ENCODE measurements at regions not wholly inside any gene's neighbourhood (a gene's known extent, or its start where the extent isn't known, plus 50 kb on each side); places are given as distances from the start of the nearest gene placed in this dataset.
A peak's percentile ranks its signal among the peaks of the same experiment; 100 is the strongest.
"Not testable (repeated sequence)": the region's sequence is repeated elsewhere in the genome, so short reads cannot be mapped to it uniquely, and the experiment has no call there.

DNA sequence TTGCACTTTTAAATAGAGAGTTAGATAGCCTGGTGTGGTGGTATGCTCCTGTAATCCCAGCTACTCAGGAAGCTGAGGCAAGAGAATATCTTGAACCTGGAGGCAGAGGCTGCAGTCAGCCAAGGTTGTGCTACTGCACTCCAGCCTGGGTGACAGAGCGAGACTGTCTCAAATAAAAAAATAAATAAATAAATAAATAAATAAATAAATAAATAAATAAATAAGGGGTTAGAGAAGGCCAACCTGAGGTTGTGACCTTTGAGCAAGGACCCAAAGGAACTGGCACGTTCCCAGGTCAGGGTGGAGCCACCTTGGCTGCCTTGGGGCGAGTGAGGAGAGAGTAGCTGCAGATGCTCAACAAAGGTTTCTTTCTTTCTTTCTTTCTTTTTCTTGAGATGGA is 65.3 kb upstream of the TENM4 start:
- DNase-seq = no peak
- TF ChIP-seq GATA1 (IDR thresholded peaks at IDR 0.05; ENCODE audit: low read depth, low read length) (no peak), POLR2A (IDR thresholded peaks at IDR 0.05; ENCODE audit: low read length) (no peak)

DNA sequence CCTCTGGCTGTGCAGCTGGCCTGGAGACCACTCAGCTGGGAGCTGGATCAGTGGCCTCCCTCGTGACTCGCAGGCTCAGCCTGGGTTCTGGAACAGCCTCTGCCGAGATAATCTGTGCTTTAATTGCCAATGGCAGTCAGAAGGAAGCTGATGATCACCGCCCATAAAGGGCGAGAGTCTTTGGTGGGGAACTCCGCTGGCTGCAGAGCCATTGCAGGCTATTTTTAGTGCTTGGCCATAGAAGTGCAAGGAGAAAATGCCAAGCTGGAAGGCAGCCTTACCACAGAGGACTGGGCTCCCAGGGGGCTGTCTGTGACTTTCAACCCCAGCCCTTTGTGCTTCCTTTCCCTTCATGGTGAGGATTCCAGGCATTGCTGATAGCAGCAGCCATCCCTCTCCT is 62.2 kb upstream of the TENM4 start:
- TF ChIP-seq POLR2A (IDR thresholded peaks at IDR 0.05; ENCODE audit: low read length) (no peak), GATA1 (IDR thresholded peaks at IDR 0.05; ENCODE audit: low read depth, low read length) (no peak)
- DNase-seq = no peak

DNA sequence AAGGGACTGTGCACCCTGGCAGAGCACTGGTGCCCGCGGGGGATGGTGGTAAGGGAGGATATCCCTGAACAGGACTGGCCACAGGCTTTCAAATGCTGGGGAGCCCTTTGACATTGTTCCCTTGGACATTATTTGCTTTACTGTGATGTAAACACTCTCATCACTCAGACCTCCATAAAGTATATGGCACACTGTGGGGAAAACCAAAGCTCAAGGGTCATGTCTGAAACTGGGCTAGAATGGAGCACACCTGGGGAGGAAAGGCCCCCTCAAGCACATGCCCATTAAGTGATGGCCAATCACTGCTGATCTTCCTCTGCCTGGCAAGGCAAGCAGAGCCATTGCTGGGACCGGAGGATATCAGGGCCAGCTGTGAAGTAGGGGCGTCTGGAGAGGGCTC is 60.9 kb upstream of the TENM4 start:
- TF ChIP-seq POLR2A (IDR thresholded peaks at IDR 0.05; ENCODE audit: low read length) (no peak), GATA1 (IDR thresholded peaks at IDR 0.05; ENCODE audit: low read depth, low read length) (no peak)
- DNase-seq = no peak

DNA sequence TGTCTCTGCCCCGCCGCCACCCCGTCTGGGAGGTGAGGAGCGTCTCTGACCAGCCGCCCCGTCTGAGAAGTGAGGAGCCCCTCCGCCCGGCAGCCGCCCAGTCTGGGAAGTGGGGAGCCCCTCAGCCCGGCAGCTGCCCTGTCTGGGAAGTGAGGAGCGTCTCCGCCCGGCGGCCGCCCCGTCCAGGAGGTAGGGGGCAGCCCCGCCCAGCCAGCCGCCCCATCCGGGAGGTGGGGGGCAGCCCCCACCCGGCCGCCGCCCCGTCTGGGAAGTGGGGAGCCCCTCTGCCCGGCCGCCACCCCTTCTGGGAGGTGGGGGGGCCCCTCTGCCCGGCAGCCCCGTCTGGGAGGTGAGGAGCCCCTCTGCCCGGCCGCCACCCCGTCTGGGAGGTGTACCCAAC is 59.1 kb upstream of the TENM4 start:
- not testable (repeated sequence) for DNase-seq

DNA sequence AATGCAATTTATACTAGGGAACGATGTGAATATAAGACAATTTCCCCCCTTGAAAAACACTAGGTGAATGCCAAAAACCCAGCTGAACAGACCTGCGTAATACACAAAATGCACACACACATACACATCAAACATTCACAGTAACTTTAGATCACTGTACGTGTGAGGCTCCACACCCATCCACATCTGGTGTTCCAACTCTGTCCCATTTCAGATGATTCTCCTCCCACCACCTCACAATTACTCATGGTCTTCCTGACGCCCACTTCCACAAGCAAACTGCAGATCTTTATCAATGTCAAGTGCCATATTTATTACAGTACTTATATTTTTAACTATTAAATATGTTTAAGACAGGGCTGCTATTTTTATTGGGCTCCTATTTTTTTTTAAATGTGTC is 57.8 kb upstream of the TENM4 start:
- TF ChIP-seq POLR2A (IDR thresholded peaks at IDR 0.05; ENCODE audit: low read length) = no peak
- no peak for TF ChIP-seq GATA1 (IDR thresholded peaks at IDR 0.05; ENCODE audit: low read depth, low read length)
- no peak for DNase-seq

DNA sequence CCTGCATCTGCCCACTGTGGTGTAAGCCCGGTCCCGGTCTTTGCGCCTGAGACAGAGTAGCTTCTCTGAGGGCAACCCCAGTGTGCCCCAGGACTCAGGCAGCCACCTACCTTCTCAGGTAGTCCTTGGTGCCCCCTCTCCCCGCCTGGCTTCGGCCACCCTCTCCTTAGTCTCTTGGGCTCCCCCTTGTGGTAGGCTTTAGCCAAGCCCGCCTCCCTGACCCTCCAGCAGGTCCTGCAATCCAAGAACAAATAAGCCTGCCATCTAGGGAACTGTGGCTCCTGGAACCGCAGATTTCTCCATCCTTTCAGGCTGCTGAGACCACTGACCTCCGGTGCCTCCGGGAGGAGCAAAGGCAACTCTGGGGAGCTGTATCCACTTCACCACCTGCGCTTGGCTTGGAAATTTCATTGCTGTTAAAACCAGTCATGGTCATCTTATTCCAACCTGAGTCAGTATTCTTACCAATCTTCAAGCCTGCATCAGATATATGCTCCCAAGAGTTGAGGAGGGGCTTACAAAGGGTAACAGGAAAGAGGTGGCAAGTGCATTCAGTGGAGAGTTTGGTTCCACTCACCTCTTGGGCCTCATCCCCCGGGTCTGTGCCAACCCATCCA is 52.8 kb upstream of the TENM4 start:
- no peak for TF ChIP-seq POLR2A (IDR thresholded peaks at IDR 0.05; ENCODE audit: low read length)
- TF ChIP-seq GATA1 (IDR thresholded peaks at IDR 0.05; ENCODE audit: low read depth, low read length) = no peak
- DNase-seq = peak; percentile 38 to 69

- DNase-seq = no peak
Measured at GRCh38 chr11:79492008-79492407, 51.2 kb upstream of the TENM4 start.

More at GRCh38 chr11:79492008-79492407, 51.2 kb upstream of the TENM4 start:
- TF ChIP-seq GATA1 (IDR thresholded peaks at IDR 0.05; ENCODE audit: low read depth, low read length) = no peak
